Panc1 (cell line): ENCODE measurements at regions not wholly inside any gene's neighbourhood (a gene's known extent, or its start where the extent isn't known, plus 50 kb on each side); places are given as distances from the start of the nearest gene placed in this dataset.

ENCODE experiments used
- TF ChIP-seq, protein P1 (sequence below): fragments of 450-650 bp; IDR thresholded peaks from 2 replicates; pipeline ENCODE4 v1.5.1; 2017; ENCODE audit warnings: mild to moderate bottlenecking
- TF ChIP-seq, protein P2 (sequence below), 2 experiments: IDR thresholded peaks; 2 replicates each; pipeline ENCODE4 v1.6.1; 2011 to 2012; ENCODE audit warnings: low read depth in 2 of 2, control low read depth in 1 of 2, low read length in 1 of 2, mild to moderate bottlenecking in 1 of 2, moderate library complexity in 1 of 2; ENCODE audit not compliant: insufficient read depth in 1 of 2

DNA sequence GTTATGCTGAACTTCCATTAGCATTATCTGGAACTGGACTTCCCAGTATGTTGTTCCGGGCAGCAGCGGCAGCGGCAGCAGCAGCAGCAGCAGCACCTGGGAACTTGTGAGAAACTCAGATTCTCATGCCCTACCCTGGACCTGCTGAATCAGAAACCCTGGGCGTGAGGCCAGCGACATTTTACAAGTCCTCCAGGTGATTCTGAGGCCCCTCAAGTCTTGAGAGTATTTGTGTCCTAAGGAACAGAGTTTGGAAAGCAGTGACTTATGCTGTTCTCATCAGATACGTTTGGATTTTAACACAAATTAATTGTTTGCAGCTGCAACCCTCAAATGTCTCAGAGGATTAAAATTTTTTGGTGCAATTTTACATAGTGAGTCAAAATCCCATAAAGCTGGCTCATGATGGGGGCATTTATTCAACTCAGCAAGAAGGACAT lies 157.2 kb upstream of the KAZN start:
- TF ChIP-seq, protein P1, sequence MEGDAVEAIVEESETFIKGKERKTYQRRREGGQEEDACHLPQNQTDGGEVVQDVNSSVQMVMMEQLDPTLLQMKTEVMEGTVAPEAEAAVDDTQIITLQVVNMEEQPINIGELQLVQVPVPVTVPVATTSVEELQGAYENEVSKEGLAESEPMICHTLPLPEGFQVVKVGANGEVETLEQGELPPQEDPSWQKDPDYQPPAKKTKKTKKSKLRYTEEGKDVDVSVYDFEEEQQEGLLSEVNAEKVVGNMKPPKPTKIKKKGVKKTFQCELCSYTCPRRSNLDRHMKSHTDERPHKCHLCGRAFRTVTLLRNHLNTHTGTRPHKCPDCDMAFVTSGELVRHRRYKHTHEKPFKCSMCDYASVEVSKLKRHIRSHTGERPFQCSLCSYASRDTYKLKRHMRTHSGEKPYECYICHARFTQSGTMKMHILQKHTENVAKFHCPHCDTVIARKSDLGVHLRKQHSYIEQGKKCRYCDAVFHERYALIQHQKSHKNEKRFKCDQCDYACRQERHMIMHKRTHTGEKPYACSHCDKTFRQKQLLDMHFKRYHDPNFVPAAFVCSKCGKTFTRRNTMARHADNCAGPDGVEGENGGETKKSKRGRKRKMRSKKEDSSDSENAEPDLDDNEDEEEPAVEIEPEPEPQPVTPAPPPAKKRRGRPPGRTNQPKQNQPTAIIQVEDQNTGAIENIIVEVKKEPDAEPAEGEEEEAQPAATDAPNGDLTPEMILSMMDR = no peak
- TF ChIP-seq, protein P2, sequence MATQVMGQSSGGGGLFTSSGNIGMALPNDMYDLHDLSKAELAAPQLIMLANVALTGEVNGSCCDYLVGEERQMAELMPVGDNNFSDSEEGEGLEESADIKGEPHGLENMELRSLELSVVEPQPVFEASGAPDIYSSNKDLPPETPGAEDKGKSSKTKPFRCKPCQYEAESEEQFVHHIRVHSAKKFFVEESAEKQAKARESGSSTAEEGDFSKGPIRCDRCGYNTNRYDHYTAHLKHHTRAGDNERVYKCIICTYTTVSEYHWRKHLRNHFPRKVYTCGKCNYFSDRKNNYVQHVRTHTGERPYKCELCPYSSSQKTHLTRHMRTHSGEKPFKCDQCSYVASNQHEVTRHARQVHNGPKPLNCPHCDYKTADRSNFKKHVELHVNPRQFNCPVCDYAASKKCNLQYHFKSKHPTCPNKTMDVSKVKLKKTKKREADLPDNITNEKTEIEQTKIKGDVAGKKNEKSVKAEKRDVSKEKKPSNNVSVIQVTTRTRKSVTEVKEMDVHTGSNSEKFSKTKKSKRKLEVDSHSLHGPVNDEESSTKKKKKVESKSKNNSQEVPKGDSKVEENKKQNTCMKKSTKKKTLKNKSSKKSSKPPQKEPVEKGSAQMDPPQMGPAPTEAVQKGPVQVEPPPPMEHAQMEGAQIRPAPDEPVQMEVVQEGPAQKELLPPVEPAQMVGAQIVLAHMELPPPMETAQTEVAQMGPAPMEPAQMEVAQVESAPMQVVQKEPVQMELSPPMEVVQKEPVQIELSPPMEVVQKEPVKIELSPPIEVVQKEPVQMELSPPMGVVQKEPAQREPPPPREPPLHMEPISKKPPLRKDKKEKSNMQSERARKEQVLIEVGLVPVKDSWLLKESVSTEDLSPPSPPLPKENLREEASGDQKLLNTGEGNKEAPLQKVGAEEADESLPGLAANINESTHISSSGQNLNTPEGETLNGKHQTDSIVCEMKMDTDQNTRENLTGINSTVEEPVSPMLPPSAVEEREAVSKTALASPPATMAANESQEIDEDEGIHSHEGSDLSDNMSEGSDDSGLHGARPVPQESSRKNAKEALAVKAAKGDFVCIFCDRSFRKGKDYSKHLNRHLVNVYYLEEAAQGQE (IDR thresholded peaks at IDR 0.05; ENCODE audit: insufficient read depth in 1 of 2, low read depth in 2 of 2, low read length in 1 of 2) = no peak
